K562 (cell line): ENCODE measurements at regions not wholly inside any gene's neighbourhood (a gene's known extent, or its start where the extent isn't known, plus 50 kb on each side); places are given as distances from the start of the nearest gene placed in this dataset.

Experiments
- EP300 ChIP-seq: IDR thresholded peaks from 2 replicates; pipeline ENCODE4 v1.6.1; 2012; ENCODE audit warnings: low read length, improper control_type of control experiment
- MAFK ChIP-seq: IDR thresholded peaks from 2 replicates; pipeline ENCODE4 v1.6.1; 2011; ENCODE audit warnings: low read length, improper control_type of control experiment
- POLR2A ChIP-seq: fragments of 450-650 bp; conservative IDR thresholded peaks from 2 replicates; pipeline ENCODE4 v1.6.1; 2016
- POLR3G ChIP-seq: IDR thresholded peaks from 2 replicates; pipeline ENCODE4 v1.6.1; 2011; ENCODE audit not compliant: insufficient read length, insufficient replicate concordance; ENCODE audit errors: extremely low read depth
- TCF7L2 ChIP-seq: fragments of 150-350 bp; IDR thresholded peaks from 2 replicates; pipeline ENCODE4 v1.6.1; 2016; ENCODE audit warnings: low read depth, mild to moderate bottlenecking, low read length, moderate library complexity
- ZNF124 ChIP-seq: sonication (generic); formaldehyde crosslinking; IDR thresholded peaks from 2 replicates; pipeline ENCODE4 v1.8.1; 2022; ENCODE audit warnings: missing genetic modification reagents
- ZNF561 ChIP-seq: fragments of 450-650 bp; formaldehyde crosslinking; conservative IDR thresholded peaks from 2 replicates; pipeline ENCODE4 v1.4.0; 2020; ENCODE audit warnings: mild to moderate bottlenecking, moderate library complexity
- TF ChIP-seq, protein P1 (sequence below): sonication (generic); formaldehyde crosslinking; IDR thresholded peaks from 2 replicates; pipeline ENCODE4 v1.4.0; 2020; ENCODE audit warnings: mild to moderate bottlenecking, missing genetic modification reagents
- TF ChIP-seq, protein P2 (sequence below): fragments of 250-450 bp; sonication (Bioruptor Pico); IDR thresholded peaks from 2 replicates; pipeline ENCODE4 v1.4.0; 2020; ENCODE audit warnings: mild to moderate bottlenecking, moderate library complexity
- TF ChIP-seq, protein P3 (sequence below): IDR thresholded peaks from 2 replicates; pipeline ENCODE4 v1.6.1; 2014; ENCODE audit warnings: antibody characterized with exemption
- TF ChIP-seq, protein P4 (sequence below), 3 experiments: IDR thresholded peaks in 2 of 3; conservative IDR thresholded peaks in 1 of 3; 2 replicates each; pipeline ENCODE4 v1.5.1; 2011 to 2012; ENCODE audit warnings: low read length in 3 of 3, mild to moderate bottlenecking in 3 of 3, control low read depth in 2 of 3, improper control_type of control experiment in 1 of 3, inconsistent platforms in 1 of 3, low read depth in 1 of 3, mixed read lengths in 1 of 3, moderate library complexity in 1 of 3; ENCODE audit not compliant: insufficient read depth in 2 of 3

GRCh38 chr10:21138769-21139340 is 241.7 kb upstream of the NEBL start:
- TF ChIP-seq, protein P1, sequence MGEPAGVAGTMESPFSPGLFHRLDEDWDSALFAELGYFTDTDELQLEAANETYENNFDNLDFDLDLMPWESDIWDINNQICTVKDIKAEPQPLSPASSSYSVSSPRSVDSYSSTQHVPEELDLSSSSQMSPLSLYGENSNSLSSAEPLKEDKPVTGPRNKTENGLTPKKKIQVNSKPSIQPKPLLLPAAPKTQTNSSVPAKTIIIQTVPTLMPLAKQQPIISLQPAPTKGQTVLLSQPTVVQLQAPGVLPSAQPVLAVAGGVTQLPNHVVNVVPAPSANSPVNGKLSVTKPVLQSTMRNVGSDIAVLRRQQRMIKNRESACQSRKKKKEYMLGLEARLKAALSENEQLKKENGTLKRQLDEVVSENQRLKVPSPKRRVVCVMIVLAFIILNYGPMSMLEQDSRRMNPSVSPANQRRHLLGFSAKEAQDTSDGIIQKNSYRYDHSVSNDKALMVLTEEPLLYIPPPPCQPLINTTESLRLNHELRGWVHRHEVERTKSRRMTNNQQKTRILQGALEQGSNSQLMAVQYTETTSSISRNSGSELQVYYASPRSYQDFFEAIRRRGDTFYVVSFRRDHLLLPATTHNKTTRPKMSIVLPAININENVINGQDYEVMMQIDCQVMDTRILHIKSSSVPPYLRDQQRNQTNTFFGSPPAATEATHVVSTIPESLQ, result no peak
- TF ChIP-seq POLR3G (no peak), EP300 (no peak), ZNF124 (CRISPR knock-in tag) (no peak), POLR2A (no peak), MAFK (no peak), TCF7L2 (no peak), ZNF561 (CRISPR knock-in tag) (no peak)
- TF ChIP-seq, protein P2, sequence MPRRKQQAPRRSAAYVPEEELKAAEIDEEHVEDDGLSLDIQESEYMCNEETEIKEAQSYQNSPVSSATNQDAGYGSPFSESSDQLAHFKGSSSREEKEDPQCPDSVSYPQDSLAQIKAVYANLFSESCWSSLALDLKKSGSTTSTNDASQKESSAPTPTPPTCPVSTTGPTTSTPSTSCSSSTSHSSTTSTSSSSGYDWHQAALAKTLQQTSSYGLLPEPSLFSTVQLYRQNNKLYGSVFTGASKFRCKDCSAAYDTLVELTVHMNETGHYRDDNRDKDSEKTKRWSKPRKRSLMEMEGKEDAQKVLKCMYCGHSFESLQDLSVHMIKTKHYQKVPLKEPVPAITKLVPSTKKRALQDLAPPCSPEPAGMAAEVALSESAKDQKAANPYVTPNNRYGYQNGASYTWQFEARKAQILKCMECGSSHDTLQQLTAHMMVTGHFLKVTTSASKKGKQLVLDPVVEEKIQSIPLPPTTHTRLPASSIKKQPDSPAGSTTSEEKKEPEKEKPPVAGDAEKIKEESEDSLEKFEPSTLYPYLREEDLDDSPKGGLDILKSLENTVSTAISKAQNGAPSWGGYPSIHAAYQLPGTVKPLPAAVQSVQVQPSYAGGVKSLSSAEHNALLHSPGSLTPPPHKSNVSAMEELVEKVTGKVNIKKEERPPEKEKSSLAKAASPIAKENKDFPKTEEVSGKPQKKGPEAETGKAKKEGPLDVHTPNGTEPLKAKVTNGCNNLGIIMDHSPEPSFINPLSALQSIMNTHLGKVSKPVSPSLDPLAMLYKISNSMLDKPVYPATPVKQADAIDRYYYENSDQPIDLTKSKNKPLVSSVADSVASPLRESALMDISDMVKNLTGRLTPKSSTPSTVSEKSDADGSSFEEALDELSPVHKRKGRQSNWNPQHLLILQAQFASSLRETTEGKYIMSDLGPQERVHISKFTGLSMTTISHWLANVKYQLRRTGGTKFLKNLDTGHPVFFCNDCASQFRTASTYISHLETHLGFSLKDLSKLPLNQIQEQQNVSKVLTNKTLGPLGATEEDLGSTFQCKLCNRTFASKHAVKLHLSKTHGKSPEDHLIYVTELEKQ (CRISPR knock-in tag), result no peak
- TF ChIP-seq, protein P3, sequence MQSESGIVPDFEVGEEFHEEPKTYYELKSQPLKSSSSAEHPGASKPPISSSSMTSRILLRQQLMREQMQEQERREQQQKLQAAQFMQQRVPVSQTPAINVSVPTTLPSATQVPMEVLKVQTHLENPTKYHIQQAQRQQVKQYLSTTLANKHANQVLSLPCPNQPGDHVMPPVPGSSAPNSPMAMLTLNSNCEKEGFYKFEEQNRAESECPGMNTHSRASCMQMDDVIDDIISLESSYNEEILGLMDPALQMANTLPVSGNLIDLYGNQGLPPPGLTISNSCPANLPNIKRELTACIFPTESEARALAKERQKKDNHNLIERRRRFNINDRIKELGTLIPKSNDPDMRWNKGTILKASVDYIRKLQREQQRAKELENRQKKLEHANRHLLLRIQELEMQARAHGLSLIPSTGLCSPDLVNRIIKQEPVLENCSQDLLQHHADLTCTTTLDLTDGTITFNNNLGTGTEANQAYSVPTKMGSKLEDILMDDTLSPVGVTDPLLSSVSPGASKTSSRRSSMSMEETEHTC, result no peak
- TF ChIP-seq, protein P4, sequence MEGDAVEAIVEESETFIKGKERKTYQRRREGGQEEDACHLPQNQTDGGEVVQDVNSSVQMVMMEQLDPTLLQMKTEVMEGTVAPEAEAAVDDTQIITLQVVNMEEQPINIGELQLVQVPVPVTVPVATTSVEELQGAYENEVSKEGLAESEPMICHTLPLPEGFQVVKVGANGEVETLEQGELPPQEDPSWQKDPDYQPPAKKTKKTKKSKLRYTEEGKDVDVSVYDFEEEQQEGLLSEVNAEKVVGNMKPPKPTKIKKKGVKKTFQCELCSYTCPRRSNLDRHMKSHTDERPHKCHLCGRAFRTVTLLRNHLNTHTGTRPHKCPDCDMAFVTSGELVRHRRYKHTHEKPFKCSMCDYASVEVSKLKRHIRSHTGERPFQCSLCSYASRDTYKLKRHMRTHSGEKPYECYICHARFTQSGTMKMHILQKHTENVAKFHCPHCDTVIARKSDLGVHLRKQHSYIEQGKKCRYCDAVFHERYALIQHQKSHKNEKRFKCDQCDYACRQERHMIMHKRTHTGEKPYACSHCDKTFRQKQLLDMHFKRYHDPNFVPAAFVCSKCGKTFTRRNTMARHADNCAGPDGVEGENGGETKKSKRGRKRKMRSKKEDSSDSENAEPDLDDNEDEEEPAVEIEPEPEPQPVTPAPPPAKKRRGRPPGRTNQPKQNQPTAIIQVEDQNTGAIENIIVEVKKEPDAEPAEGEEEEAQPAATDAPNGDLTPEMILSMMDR (IDR thresholded peaks at IDR 0.05 in 2 of 3, conservative IDR thresholded peaks at IDR 0.05 in 1 of 3; ENCODE audit: insufficient read depth in 2 of 3, low read depth in 1 of 3, low read length in 3 of 3), result no peak
